Lower leg skin (tissue), 4 donors: ENCODE measurements at regions not wholly inside any gene's neighbourhood (a gene's known extent, or its start where the extent isn't known, plus 50 kb on each side); places are given as distances from the start of the nearest gene placed in this dataset.

Source experiments
- DNase-seq, 2 donors: peaks; one replicate each; pipeline ENCODE4 v3.0.0-alpha.2; 2019; ENCODE audit warnings: low spot score in 2 of 2
- H3K4me3 ChIP-seq: fragments of 200-600 bp; sonication (generic); 2 replicates; pipeline ENCODE4 v1.5.1; 2017; ENCODE audit warnings: mild to moderate bottlenecking, low read depth; ENCODE audit not compliant: poor library complexity, severe bottlenecking
- CTCF ChIP-seq, 3 donors: fragments of 450-650 bp; IDR thresholded peaks; one replicate each; pipeline ENCODE4 v1.5.1; 2016; ENCODE audit warnings: antibody characterized with exemption in 3 of 3, mild to moderate bottlenecking in 3 of 3, moderate library complexity in 2 of 3
- POLR2A ChIP-seq, 2 donors: fragments of 450-650 bp; IDR thresholded peaks; one replicate each; pipeline ENCODE4 v1.6.1; 2016 to 2017; ENCODE audit warnings: antibody characterized with exemption in 2 of 2, mild to moderate bottlenecking in 1 of 2, moderate library complexity in 1 of 2
- WGBS, 2 donors: methylation state at CpG; one replicate each; pipeline ENCODE4 v1.1.5; 2018; 5-methylcytosine and 5-hydroxymethylcytosine counted together
- intact Hi-C: fragments of 100-400 bp; cut with DNase I; formaldehyde crosslinking; loops from one replicate; pipeline ENCODE4 v1.15.0; 2023; ENCODE audit warnings: low total_unique reads

- intact Hi-C loops: no loop called here
- no peak for TF ChIP-seq POLR2A (IDR thresholded peaks at IDR 0.05)
- no peak for TF ChIP-seq CTCF (IDR thresholded peaks at IDR 0.05)
- no peak overlapping the region for H3K4me3 ChIP-seq
- no peak for DNase-seq
- 89 to 92% methylated on average over 2 of the region's 2 CpGs for WGBS, 2 donors
These were observed 182.6 kb downstream of the FBXO8 start for GRCh38 chr4:174100910-174101309.

DNA sequence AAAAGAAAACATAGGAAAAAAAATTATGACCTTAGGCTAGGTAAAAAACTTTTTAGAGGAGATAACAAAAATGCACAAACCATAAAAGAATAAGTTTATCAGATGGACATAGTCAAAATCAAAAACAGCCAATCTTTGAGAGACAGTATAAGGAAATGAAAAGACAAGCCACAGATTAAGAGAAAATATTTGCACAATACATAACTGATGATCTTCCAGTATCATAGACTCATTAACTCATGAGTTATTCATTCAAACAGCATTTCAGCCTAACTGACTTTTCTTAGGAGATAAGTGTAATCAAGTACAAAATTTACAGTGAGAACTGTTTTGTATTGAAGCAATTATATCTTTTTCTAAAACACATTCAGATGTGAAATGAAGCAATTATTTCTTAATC lies 183.8 kb downstream of the FBXO8 start:
- no peak overlapping the region for H3K4me3 ChIP-seq
- TF ChIP-seq CTCF (IDR thresholded peaks at IDR 0.05) (no peak), POLR2A (IDR thresholded peaks at IDR 0.05) (no peak)
- intact Hi-C loops: no loop called here
- DNase-seq: no peak

- no peak overlapping the region for H3K4me3 ChIP-seq
- no peak for DNase-seq
- intact Hi-C loops: no loop called here
- WGBS, 2 donors: 88% methylated on average over 1 of the region's 1 CpG; no CpG with 5 or more reads in 1 of the 2 donors
- TF ChIP-seq POLR2A (IDR thresholded peaks at IDR 0.05) (no peak), CTCF (IDR thresholded peaks at IDR 0.05) (no peak)
These were observed 186.5 kb downstream of the FBXO8 start for GRCh38 chr4:174096999-174097398.

GRCh38 chr4:174096456-174096855 lies 187.0 kb downstream of the FBXO8 start:
- 45 to 59% methylated on average over 2 of the region's 2 CpGs for WGBS, 2 donors
- H3K4me3 ChIP-seq: no peak overlapping the region
- no peak for DNase-seq
- no peak for TF ChIP-seq POLR2A (IDR thresholded peaks at IDR 0.05)
- TF ChIP-seq CTCF (IDR thresholded peaks at IDR 0.05): no peak
- intact Hi-C loops: no loop called here

DNA sequence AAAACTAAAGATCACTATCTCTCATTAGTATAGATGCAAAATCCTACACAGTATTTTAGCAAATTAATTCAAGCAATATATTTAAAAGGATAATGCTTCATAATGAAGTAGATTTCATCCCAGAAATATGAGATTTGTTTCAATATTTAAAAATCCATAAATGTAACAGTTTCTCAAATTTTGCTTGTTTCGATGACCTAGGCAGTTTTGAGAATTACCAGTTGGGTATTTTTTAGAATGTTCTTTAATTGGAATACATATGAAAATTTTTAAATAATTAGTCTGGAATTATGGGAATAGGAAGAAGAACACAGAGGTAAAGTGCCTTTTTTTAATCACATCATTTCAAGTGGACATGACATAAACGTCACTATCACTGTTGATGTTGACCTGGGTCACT lies 192.3 kb downstream of the FBXO8 start:
- intact Hi-C loops: no loop called here
- no peak for DNase-seq
- TF ChIP-seq POLR2A (IDR thresholded peaks at IDR 0.05): no peak
- TF ChIP-seq CTCF (IDR thresholded peaks at IDR 0.05): no peak
- no peak overlapping the region for H3K4me3 ChIP-seq
- 86 to 87% methylated on average over 2 of the region's 2 CpGs for WGBS, 2 donors

DNA sequence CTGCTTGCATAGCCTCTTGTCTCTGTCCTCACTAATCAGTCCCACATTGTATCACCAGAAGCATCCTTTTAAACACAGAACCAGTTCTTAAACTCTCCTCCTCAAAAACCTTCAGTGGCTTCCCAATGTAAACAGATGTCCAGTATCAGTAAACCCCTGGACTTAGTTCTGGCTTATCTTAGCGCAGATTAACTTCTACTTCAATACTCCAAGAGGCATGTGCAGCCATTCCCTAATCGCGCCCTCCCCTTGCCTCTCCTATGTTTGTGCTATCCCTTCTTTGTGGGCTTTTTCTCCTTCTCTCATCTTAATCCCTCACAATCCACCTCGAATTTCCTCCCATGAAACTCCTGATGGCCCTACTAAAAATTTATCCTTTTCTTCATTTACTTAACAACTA lies 193.8 kb downstream of the FBXO8 start:
- no peak for DNase-seq
- WGBS, 2 donors: 80 to 81% methylated on average over 4 of the region's 4 CpGs
- intact Hi-C loops: no loop called here

More for the DNA sequence above, 193.8 kb downstream of the FBXO8 start:
- H3K4me3 ChIP-seq: no peak overlapping the region
- TF ChIP-seq POLR2A (IDR thresholded peaks at IDR 0.05) (no peak), CTCF (IDR thresholded peaks at IDR 0.05) (no peak)
